OCI-LY1 (cell line): ENCODE measurements at regions not wholly inside any gene's neighbourhood (a gene's known extent, or its start where the extent isn't known, plus 50 kb on each side); places are given as distances from the start of the nearest gene placed in this dataset.

Source experiments
- CTCF ChIP-seq: fragments of 200-600 bp; sonication (generic), shearing (Covaris generic); IDR thresholded peaks from 2 replicates; pipeline ENCODE4 v1.5.1; 2017; ENCODE audit warnings: mild to moderate bottlenecking, antibody characterized with exemption, low read length, moderate library complexity, mixed read lengths
- EZH2 ChIP-seq: fragments of 200-600 bp; sonication (generic), shearing (Covaris generic); IDR thresholded peaks from 2 replicates; pipeline ENCODE4 v1.8.0; 2017; ENCODE audit warnings: borderline replicate concordance, mixed run types, mild to moderate bottlenecking, antibody characterized with exemption, low read length, moderate library complexity, mixed read lengths

- no peak for TF ChIP-seq CTCF
- TF ChIP-seq EZH2 = no peak
These were observed 1257.2 kb downstream of the ADGRL3 start for GRCh38 chr4:62457356-62457755.
